ENCODE measurements at regions not wholly inside any gene's neighbourhood (a gene's known extent, or its start where the extent isn't known, plus 50 kb on each side); places are given as distances from the start of the nearest gene placed in this dataset.
"Not testable (repeated sequence)": the region's sequence is repeated elsewhere in the genome, so short reads cannot be mapped to it uniquely, and the experiment has no call there.

GRCh38 chr13:33340631-33341030 lies 55.1 kb upstream of the STARD13 start:
- no peak for DNase-seq

GRCh38 chr13:33341861-33342452 lies 56.4 kb upstream of the STARD13 start:
- DNase-seq: no peak

- peak in 1 of 3 experiments; percentile 12 for DNase-seq
These were observed 60.3 kb upstream of the STARD13 start for GRCh38 chr13:33345842-33346241.

- DNase-seq: no peak
These were observed 62.3 kb upstream of the STARD13 start for GRCh38 chr13:33347861-33348260.

GRCh38 chr13:33348366-33348765 lies 62.8 kb upstream of the STARD13 start:
- no peak for DNase-seq

GRCh38 chr13:33349288-33349985 lies 63.9 kb upstream of the STARD13 start:
- no peak for DNase-seq

- DNase-seq: peak in 1 of 3 experiments; percentile 8
These were observed 64.7 kb upstream of the STARD13 start for GRCh38 chr13:33349986-33350826.

- no peak for DNase-seq
These were observed 65.8 kb upstream of the STARD13 start for GRCh38 chr13:33351319-33351718.

- peak; percentile 5 to 74 (median 51) for DNase-seq
These were observed 66.5 kb upstream of the STARD13 start for GRCh38 chr13:33352041-33352440.

- no peak for DNase-seq
These were observed 67.0 kb upstream of the STARD13 start for GRCh38 chr13:33352526-33352925.

GRCh38 chr13:33353210-33353609 lies 67.7 kb upstream of the STARD13 start:
- DNase-seq: no peak

GRCh38 chr13:33353646-33354045 lies 68.1 kb upstream of the STARD13 start:
- no peak for DNase-seq

- DNase-seq: no peak
These were observed 69.8 kb upstream of the STARD13 start for GRCh38 chr13:33355201-33355895.

- DNase-seq: not testable (repeated sequence)
These were observed 72.5 kb upstream of the STARD13 start for GRCh38 chr13:33358076-33358475.

- DNase-seq: no peak
These were observed 77.6 kb upstream of the STARD13 start for GRCh38 chr13:33362986-33363727.

GRCh38 chr13:33364192-33364591 lies 78.6 kb upstream of the STARD13 start:
- DNase-seq: no peak

GRCh38 chr13:33366469-33367062 lies 81.0 kb upstream of the STARD13 start:
- no peak for DNase-seq

- no peak for DNase-seq
These were observed 81.8 kb upstream of the STARD13 start for GRCh38 chr13:33367171-33367895.

- DNase-seq: no peak
These were observed 82.4 kb upstream of the STARD13 start for GRCh38 chr13:33367926-33368325.

GRCh38 chr13:33369073-33369472 lies 83.5 kb upstream of the STARD13 start:
- DNase-seq: peak in 1 of 3 experiments; percentile 72

- no peak for DNase-seq
These were observed 86.8 kb upstream of the STARD13 start for GRCh38 chr13:33372251-33372919.

Data from NCI-H1417 (cell line).